KMS-11 (cell line): ENCODE measurements at regions not wholly inside any gene's neighbourhood (a gene's known extent, or its start where the extent isn't known, plus 50 kb on each side); places are given as distances from the start of the nearest gene placed in this dataset.
A peak's percentile ranks its signal among the peaks of the same experiment; 100 is the strongest.

ENCODE experiments used
- H2AFZ ChIP-seq: fragments of 200-600 bp; sonication (generic); 2 replicates; pipeline ENCODE4 v1.6.1; 2016; ENCODE audit warnings: antibody characterized with exemption, mixed run types, low read depth
- H3K27ac ChIP-seq: fragments of 200-600 bp; sonication (generic); 2 replicates; pipeline ENCODE4 v1.6.1; 2016; ENCODE audit warnings: mild to moderate bottlenecking, mixed run types
- H3K27me3 ChIP-seq: fragments of 200-600 bp; sonication (generic); 2 replicates; pipeline ENCODE4 v1.6.1; 2017; ENCODE audit warnings: mild to moderate bottlenecking, low read depth, mixed run types, moderate library complexity; ENCODE audit not compliant: insufficient read depth
- H3K36me3 ChIP-seq: fragments of 200-600 bp; sonication (generic); 2 replicates; pipeline ENCODE4 v1.6.1; 2017; ENCODE audit warnings: mild to moderate bottlenecking, mixed run types; ENCODE audit not compliant: insufficient read depth
- H3K4me1 ChIP-seq: fragments of 200-600 bp; sonication (generic); 2 replicates; pipeline ENCODE4 v1.6.1; 2016; ENCODE audit warnings: mild to moderate bottlenecking, low read depth, mixed run types; ENCODE audit not compliant: poor library complexity, severe bottlenecking
- H3K4me2 ChIP-seq: fragments of 200-600 bp; sonication (generic); 2 replicates; pipeline ENCODE4 v1.7.0; 2016; ENCODE audit warnings: mild to moderate bottlenecking, mixed run types
- H3K4me3 ChIP-seq: fragments of 200-600 bp; sonication (generic); IDR thresholded peaks from 2 replicates; pipeline ENCODE4 v1.6.1; 2017; ENCODE audit warnings: low read depth, low read length, mixed read lengths; ENCODE audit not compliant: insufficient read depth
- H3K79me2 ChIP-seq: fragments of 200-600 bp; sonication (generic); 2 replicates; pipeline ENCODE4 v1.6.1; 2016; ENCODE audit warnings: low read depth, mixed run types; ENCODE audit not compliant: insufficient read depth
- H3K9ac ChIP-seq: fragments of 200-600 bp; sonication (generic); 2 replicates; pipeline ENCODE4 v1.6.1; 2016; ENCODE audit warnings: mild to moderate bottlenecking, mixed run types
- H4K20me1 ChIP-seq: fragments of 200-600 bp; sonication (generic); 2 replicates; pipeline ENCODE4 v1.6.1; 2016; ENCODE audit warnings: mild to moderate bottlenecking, mixed run types; ENCODE audit not compliant: insufficient read depth
- TF ChIP-seq, protein P1 (sequence below): fragments of 200-600 bp; sonication (generic); conservative IDR thresholded peaks from 2 replicates; pipeline ENCODE4 v1.6.1; 2017; ENCODE audit warnings: low read depth, mild to moderate bottlenecking, antibody characterized with exemption, low read length, moderate library complexity, mixed read lengths

- Histone ChIP-seq H3K36me3 (no peaks in the 10 kb centered on the region), H3K27ac (no peak overlapping the region), H4K20me1 (no peaks in the 10 kb centered on the region), H3K27me3 (no peaks in the 10 kb centered on the region), H3K9ac (no peak overlapping the region), H3K4me3 (no peak overlapping the region), H3K4me1 (peaks cover 48% of the 10 kb centered on the region), H2AFZ (no peak overlapping the region), H3K79me2 (no peaks in the 10 kb centered on the region), H3K4me2 (no peak overlapping the region)
- TF ChIP-seq, protein P1, sequence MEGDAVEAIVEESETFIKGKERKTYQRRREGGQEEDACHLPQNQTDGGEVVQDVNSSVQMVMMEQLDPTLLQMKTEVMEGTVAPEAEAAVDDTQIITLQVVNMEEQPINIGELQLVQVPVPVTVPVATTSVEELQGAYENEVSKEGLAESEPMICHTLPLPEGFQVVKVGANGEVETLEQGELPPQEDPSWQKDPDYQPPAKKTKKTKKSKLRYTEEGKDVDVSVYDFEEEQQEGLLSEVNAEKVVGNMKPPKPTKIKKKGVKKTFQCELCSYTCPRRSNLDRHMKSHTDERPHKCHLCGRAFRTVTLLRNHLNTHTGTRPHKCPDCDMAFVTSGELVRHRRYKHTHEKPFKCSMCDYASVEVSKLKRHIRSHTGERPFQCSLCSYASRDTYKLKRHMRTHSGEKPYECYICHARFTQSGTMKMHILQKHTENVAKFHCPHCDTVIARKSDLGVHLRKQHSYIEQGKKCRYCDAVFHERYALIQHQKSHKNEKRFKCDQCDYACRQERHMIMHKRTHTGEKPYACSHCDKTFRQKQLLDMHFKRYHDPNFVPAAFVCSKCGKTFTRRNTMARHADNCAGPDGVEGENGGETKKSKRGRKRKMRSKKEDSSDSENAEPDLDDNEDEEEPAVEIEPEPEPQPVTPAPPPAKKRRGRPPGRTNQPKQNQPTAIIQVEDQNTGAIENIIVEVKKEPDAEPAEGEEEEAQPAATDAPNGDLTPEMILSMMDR = no peak
These were observed 68.5 kb downstream of the NDUFS5 start for GRCh38 chr1:39094685-39095084.

DNA sequence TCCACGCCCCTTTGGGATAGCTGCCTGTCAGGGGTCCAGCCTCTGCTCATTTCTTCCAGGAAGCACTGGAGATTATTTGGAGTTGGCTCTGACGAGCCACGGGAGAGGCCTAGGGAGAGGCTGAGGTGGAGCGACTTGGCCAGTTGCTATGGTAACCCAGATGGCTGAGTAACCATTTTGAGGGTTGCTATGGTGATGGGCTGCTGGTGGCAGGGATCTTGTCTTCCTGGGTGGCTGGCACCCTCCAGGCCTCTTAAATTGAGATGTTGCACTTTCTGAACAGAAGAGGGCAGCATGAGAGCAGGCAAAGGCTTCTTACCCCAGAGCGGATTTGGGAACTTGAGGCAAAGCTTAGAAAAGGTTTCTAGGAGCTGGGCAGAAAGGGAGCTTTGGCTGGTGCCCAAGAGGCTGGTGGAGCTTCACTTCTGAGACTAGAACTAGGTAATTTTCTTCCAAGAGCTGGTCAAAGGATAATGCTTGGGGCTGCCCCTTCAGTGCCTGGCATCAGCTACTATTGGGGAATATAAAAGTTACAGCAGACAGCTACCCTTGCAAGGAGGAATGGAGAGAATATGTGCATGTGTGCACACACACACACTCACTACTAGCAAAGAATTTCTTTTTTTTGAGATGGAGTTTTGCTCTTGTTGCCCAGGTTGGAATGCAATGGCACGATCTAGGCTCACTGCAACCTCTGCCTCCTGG is 72.5 kb downstream of the NDUFS5 start:
- H3K36me3 ChIP-seq = no peaks in the 10 kb centered on the region
- H4K20me1 ChIP-seq = no peaks in the 10 kb centered on the region
- H3K27ac ChIP-seq = no peak overlapping the region
- no peak overlapping the region for H3K9ac ChIP-seq
- H3K4me3 ChIP-seq = no peak overlapping the region
- H2AFZ ChIP-seq = peak overlapping the region; percentile 28; the same call in 1 of the 2 replicates
- peak overlapping the region; percentile 37 for H3K4me2 ChIP-seq
- no peaks in the 10 kb centered on the region for H3K27me3 ChIP-seq
- H3K4me1 ChIP-seq = peaks cover 29% of the 10 kb centered on the region
- TF ChIP-seq, protein P1 = peak; percentile 78
- no peaks in the 10 kb centered on the region for H3K79me2 ChIP-seq

GRCh38 chr1:39102537-39103327 is 76.6 kb downstream of the NDUFS5 start:
- Histone ChIP-seq H3K4me2 (no peak overlapping the region), H3K27ac (no peak overlapping the region), H3K9ac (no peak overlapping the region), H3K79me2 (peaks cover 10% of the 10 kb centered on the region; the same call in 1 of the 2 replicates), H2AFZ (no peak overlapping the region), H3K4me3 (no peak overlapping the region), H3K4me1 (peaks cover 40% of the 10 kb centered on the region), H3K36me3 (no peaks in the 10 kb centered on the region), H3K27me3 (no peaks in the 10 kb centered on the region), H4K20me1 (no peaks in the 10 kb centered on the region)
- TF ChIP-seq, protein P1 = peak; percentile 61

DNA sequence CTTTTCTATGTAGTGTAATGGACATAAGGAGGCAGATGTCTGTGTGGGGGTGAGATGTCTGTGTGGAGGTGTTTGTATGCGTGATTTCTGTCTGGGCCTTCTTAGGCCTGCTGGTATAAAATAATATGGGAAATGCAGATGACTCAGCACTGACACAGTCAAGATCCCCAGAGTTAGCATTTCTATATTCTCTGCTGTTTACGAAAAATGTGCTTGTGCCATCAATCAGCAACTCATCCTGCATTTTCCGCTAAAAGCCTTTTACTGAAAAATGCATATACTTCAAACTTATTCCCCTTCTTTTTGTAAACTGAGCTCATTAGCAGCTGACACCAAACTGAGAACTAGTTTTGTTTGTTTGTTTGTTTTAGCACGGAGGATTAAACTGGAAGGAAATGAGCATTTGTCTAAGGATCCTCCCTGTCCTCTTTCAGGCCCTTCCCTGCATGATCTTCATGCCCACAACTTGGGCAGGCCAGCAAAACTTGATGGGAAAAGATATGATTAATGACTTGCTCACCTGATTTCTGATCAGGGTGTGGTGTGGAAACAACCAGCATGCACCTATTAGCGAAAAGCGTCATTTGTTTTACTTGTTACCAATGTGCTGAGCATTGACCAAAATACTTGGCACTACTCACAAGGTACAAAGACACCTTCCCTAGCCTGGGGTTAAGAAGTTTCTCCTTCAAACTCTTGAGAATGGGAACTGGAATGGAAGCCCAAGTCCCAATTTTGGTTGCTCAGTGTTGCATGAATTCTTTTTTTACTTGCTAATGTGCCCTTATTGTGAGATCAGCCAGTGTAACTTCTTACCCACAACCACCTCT is 77.4 kb downstream of the NDUFS5 start:
- Histone ChIP-seq H4K20me1 (no peaks in the 10 kb centered on the region), H3K4me3 (no peak overlapping the region), H3K4me1 (peaks cover 37% of the 10 kb centered on the region), H2AFZ (no peak overlapping the region), H3K27me3 (no peaks in the 10 kb centered on the region), H3K4me2 (no peak overlapping the region), H3K27ac (no peak overlapping the region), H3K79me2 (peaks cover 16% of the 10 kb centered on the region), H3K9ac (no peak overlapping the region), H3K36me3 (no peaks in the 10 kb centered on the region)
- TF ChIP-seq, protein P1 = no peak
